Mesothelial cell of epicardium (in vitro differentiated cells): ENCODE measurements at regions not wholly inside any gene's neighbourhood (a gene's known extent, or its start where the extent isn't known, plus 50 kb on each side); places are given as distances from the start of the nearest gene placed in this dataset.

ENCODE experiments used
- DNase-seq, 2 experiments: peaks; one replicate each; pipeline ENCODE4 v3.0.0; 2021; ENCODE audit warnings: low spot score in 2 of 2; ENCODE audit not compliant: unreplicated experiment in 2 of 2
- H3K27ac Mint-ChIP-seq: 2 replicates; pipeline ENCODE4 v1.8.0; 2021; ENCODE audit warnings: mixed read lengths
- H3K27me3 Mint-ChIP-seq: 2 replicates; pipeline ENCODE4 v1.8.0; 2021; ENCODE audit warnings: low read depth, mixed read lengths
- H3K36me3 Mint-ChIP-seq: 2 replicates; pipeline ENCODE4 v1.8.0; 2021; ENCODE audit warnings: mixed read lengths
- H3K4me1 Mint-ChIP-seq: 2 replicates; pipeline ENCODE4 v1.8.0; 2021; ENCODE audit warnings: mixed read lengths
- H3K4me3 Mint-ChIP-seq: 2 replicates; pipeline ENCODE4 v1.8.0; 2021; ENCODE audit warnings: mild to moderate bottlenecking, moderate library complexity, mixed read lengths
- H3K9me3 Mint-ChIP-seq: 2 replicates; pipeline ENCODE4 v1.8.0; 2021; ENCODE audit warnings: mixed read lengths
- CTCF ChIP-seq: fragments of 200-600 bp; sonication (generic); IDR thresholded peaks from one replicate; pipeline ENCODE4 v1.5.0; 2021; ENCODE audit warnings: antibody characterized with exemption; ENCODE audit not compliant: unreplicated experiment

GRCh38 chr5:164206196-164206595, 700.8 kb downstream of the MAT2B start:
- no peak for DNase-seq
- no peaks in the 10 kb centered on the region for H3K9me3 Mint-ChIP-seq
- H3K36me3 Mint-ChIP-seq, result no peaks in the 10 kb centered on the region
- H3K4me1 Mint-ChIP-seq, result peaks cover 12% of the 10 kb centered on the region
- peaks cover 8% of the 10 kb centered on the region for H3K27me3 Mint-ChIP-seq
- H3K4me3 Mint-ChIP-seq, result no peak overlapping the region
- no peak overlapping the region for H3K27ac Mint-ChIP-seq
- TF ChIP-seq CTCF, result no peak

- DNase-seq, result no peak
- Mint-ChIP-seq H3K9me3 (no peaks in the 10 kb centered on the region), H3K27ac (no peak overlapping the region), H3K36me3 (no peaks in the 10 kb centered on the region), H3K27me3 (peaks cover 10% of the 10 kb centered on the region), H3K4me3 (no peak overlapping the region), H3K4me1 (peaks cover 1% of the 10 kb centered on the region)
- TF ChIP-seq CTCF, result no peak
Observed at GRCh38 chr5:164207646-164208045, 702.2 kb downstream of the MAT2B start.

- Mint-ChIP-seq H3K27ac (no peak overlapping the region), H3K4me1 (no peaks in the 10 kb centered on the region), H3K9me3 (no peaks in the 10 kb centered on the region), H3K36me3 (no peaks in the 10 kb centered on the region), H3K27me3 (peaks cover 10% of the 10 kb centered on the region), H3K4me3 (no peak overlapping the region)
- no peak for TF ChIP-seq CTCF
- no peak for DNase-seq
Observed at GRCh38 chr5:164210491-164210890, 705.1 kb downstream of the MAT2B start.

GRCh38 chr5:164214698-164215097, 709.3 kb downstream of the MAT2B start:
- no peak for TF ChIP-seq CTCF
- H3K4me1 Mint-ChIP-seq, result no peaks in the 10 kb centered on the region
- no peak for DNase-seq
- no peaks in the 10 kb centered on the region for H3K36me3 Mint-ChIP-seq
- H3K27me3 Mint-ChIP-seq, result peaks cover 6% of the 10 kb centered on the region
- H3K27ac Mint-ChIP-seq, result no peak overlapping the region
- no peak overlapping the region for H3K4me3 Mint-ChIP-seq
- H3K9me3 Mint-ChIP-seq, result peaks cover 13% of the 10 kb centered on the region

- DNase-seq, result no peak
- no peaks in the 10 kb centered on the region for H3K27me3 Mint-ChIP-seq
- H3K4me3 Mint-ChIP-seq, result no peak overlapping the region
- no peak for TF ChIP-seq CTCF
- H3K4me1 Mint-ChIP-seq, result no peaks in the 10 kb centered on the region
- peaks cover 13% of the 10 kb centered on the region for H3K9me3 Mint-ChIP-seq
- H3K36me3 Mint-ChIP-seq, result no peaks in the 10 kb centered on the region
- H3K27ac Mint-ChIP-seq, result no peak overlapping the region
Observed at GRCh38 chr5:164217464-164217863, 712.0 kb downstream of the MAT2B start.

- peaks cover 1% of the 10 kb centered on the region for H3K27me3 Mint-ChIP-seq
- H3K27ac Mint-ChIP-seq, result no peak overlapping the region
- H3K9me3 Mint-ChIP-seq, result peaks cover 13% of the 10 kb centered on the region
- no peaks in the 10 kb centered on the region for H3K36me3 Mint-ChIP-seq
- TF ChIP-seq CTCF, result no peak
- H3K4me1 Mint-ChIP-seq, result no peaks in the 10 kb centered on the region
- H3K4me3 Mint-ChIP-seq, result no peak overlapping the region
- no peak for DNase-seq
Observed at GRCh38 chr5:164220522-164220921, 715.1 kb downstream of the MAT2B start.
